Endodermal cell (in vitro differentiated cells): ENCODE measurements at regions not wholly inside any gene's neighbourhood (a gene's known extent, or its start where the extent isn't known, plus 50 kb on each side); places are given as distances from the start of the nearest gene placed in this dataset.

Experiments used
- DNase-seq: peaks from one replicate; pipeline ENCODE4 v3.0.0-alpha.2; 2017
- H3K27ac ChIP-seq: 2 replicates; pipeline ENCODE4 v1.5.1; 2013; ENCODE audit warnings: mild to moderate bottlenecking, low read depth, low read length, moderate library complexity
- H3K27me3 ChIP-seq: 2 replicates; pipeline ENCODE4 v1.6.1; 2013; ENCODE audit warnings: mild to moderate bottlenecking, low read length, moderate library complexity; ENCODE audit not compliant: insufficient read depth, control insufficient read depth, poor library complexity, severe bottlenecking
- H3K36me3 ChIP-seq: 2 replicates; pipeline ENCODE4 v1.7.0; 2013; ENCODE audit warnings: mild to moderate bottlenecking, low read length, moderate library complexity; ENCODE audit not compliant: control insufficient read depth, insufficient read depth
- H3K4me1 ChIP-seq: one replicate; pipeline ENCODE4 v1.7.0; 2013; ENCODE audit warnings: low read length; ENCODE audit not compliant: control insufficient read depth, insufficient read depth
- H3K4me3 ChIP-seq: 2 replicates; pipeline ENCODE4 v1.5.1; 2013; ENCODE audit warnings: mild to moderate bottlenecking, low read length, moderate library complexity
- H3K9ac ChIP-seq: 2 replicates; pipeline ENCODE4 v1.6.1; 2013; ENCODE audit warnings: mild to moderate bottlenecking, low read length, moderate library complexity; ENCODE audit not compliant: poor library complexity, severe bottlenecking; ENCODE audit errors: extremely low read depth
- H3K9me3 ChIP-seq: 2 replicates; pipeline ENCODE4 v1.6.1; 2013; ENCODE audit warnings: mild to moderate bottlenecking, low read length, moderate library complexity; ENCODE audit not compliant: control insufficient read depth
- H3K27ac Mint-ChIP-seq: 2 replicates; pipeline ENCODE4 v1.8.0; 2020; ENCODE audit warnings: mixed read lengths
- H3K27me3 Mint-ChIP-seq: 2 replicates; pipeline ENCODE4 v1.8.0; 2021; ENCODE audit warnings: mild to moderate bottlenecking, mixed read lengths; ENCODE audit not compliant: insufficient read depth
- H3K36me3 Mint-ChIP-seq: 2 replicates; pipeline ENCODE4 v1.8.0; 2020; ENCODE audit warnings: low read depth, mixed read lengths
- H3K4me1 Mint-ChIP-seq: 2 replicates; pipeline ENCODE4 v1.8.0; 2020; ENCODE audit warnings: mixed read lengths
- H3K4me3 Mint-ChIP-seq: 2 replicates; pipeline ENCODE4 v1.8.0; 2020; ENCODE audit warnings: mild to moderate bottlenecking, moderate library complexity, mixed read lengths
- H3K9me3 Mint-ChIP-seq: 2 replicates; pipeline ENCODE4 v1.8.0; 2020; ENCODE audit warnings: mild to moderate bottlenecking, mixed read lengths
- WGBS, 2 experiments: methylation state at CpG; one replicate each; pipeline versions ENCODE4 v1.1.5 to v1.1.7; 2013; ENCODE audit warnings: missing lambda C conversion rate in 2 of 2, mixed read lengths in 1 of 2; ENCODE audit not compliant: insufficient coverage in 1 of 2, insufficient read length in 1 of 2; 5-methylcytosine and 5-hydroxymethylcytosine counted together
- TF ChIP-seq, protein P1 (sequence below): fragments of 200-600 bp; sonication (generic); conservative IDR thresholded peaks from 2 replicates; pipeline ENCODE4 v1.5.0; 2021; ENCODE audit warnings: antibody characterized with exemption, mild to moderate bottlenecking

- TF ChIP-seq, protein P1, sequence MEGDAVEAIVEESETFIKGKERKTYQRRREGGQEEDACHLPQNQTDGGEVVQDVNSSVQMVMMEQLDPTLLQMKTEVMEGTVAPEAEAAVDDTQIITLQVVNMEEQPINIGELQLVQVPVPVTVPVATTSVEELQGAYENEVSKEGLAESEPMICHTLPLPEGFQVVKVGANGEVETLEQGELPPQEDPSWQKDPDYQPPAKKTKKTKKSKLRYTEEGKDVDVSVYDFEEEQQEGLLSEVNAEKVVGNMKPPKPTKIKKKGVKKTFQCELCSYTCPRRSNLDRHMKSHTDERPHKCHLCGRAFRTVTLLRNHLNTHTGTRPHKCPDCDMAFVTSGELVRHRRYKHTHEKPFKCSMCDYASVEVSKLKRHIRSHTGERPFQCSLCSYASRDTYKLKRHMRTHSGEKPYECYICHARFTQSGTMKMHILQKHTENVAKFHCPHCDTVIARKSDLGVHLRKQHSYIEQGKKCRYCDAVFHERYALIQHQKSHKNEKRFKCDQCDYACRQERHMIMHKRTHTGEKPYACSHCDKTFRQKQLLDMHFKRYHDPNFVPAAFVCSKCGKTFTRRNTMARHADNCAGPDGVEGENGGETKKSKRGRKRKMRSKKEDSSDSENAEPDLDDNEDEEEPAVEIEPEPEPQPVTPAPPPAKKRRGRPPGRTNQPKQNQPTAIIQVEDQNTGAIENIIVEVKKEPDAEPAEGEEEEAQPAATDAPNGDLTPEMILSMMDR: no peak
- Histone ChIP-seq H3K4me1 (no peaks in the 10 kb centered on the region), H3K9me3 (no peaks in the 10 kb centered on the region), H3K36me3 (no peaks in the 10 kb centered on the region), H3K4me3 (no peak overlapping the region), H3K27me3 (no peaks in the 10 kb centered on the region), H3K9ac (no peak overlapping the region), H3K27ac (no peak overlapping the region)
- no peak overlapping the region for H3K4me3 Mint-ChIP-seq
- no peaks in the 10 kb centered on the region for H3K4me1 Mint-ChIP-seq
- DNase-seq: no peak
- WGBS, 2 experiments: 83 to 90% methylated on average over 2 to 5 of the region's 6 CpGs
- H3K9me3 Mint-ChIP-seq: peaks cover 7% of the 10 kb centered on the region
- H3K27ac Mint-ChIP-seq: no peak overlapping the region
- H3K27me3 Mint-ChIP-seq: no peaks in the 10 kb centered on the region
- H3K36me3 Mint-ChIP-seq: no peaks in the 10 kb centered on the region
These were observed 184.9 kb downstream of the UBE2E3 start for GRCh38 chr2:181165199-181165868.

DNA sequence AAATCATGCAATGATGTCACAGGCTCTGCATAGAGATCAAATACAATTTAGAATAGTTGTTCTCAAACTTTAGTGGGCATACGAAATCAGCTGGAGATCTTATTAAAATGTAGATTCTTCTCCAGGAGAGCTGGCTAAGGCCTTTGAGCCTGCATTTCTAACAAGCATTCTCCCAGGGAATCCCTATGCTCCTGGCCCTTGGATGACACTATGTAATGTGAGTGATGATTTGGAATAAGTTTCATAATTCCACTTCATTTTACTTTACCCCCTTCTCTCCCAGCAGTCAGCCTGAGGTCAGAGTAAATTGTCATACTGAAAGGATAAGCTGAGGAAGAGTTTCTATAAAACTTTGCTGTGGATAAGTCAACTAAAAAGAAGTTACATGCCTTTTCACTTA, 189.1 kb downstream of the UBE2E3 start:
- no peaks in the 10 kb centered on the region for H3K4me1 ChIP-seq
- no peak for DNase-seq
- no peaks in the 10 kb centered on the region for H3K36me3 ChIP-seq
- Mint-ChIP-seq H3K36me3 (no peaks in the 10 kb centered on the region), H3K27me3 (no peaks in the 10 kb centered on the region), H3K27ac (no peak overlapping the region), H3K4me1 (no peaks in the 10 kb centered on the region), H3K4me3 (no peak overlapping the region), H3K9me3 (peaks cover 7% of the 10 kb centered on the region)
- H3K9ac ChIP-seq: no peak overlapping the region
- no peak overlapping the region for H3K4me3 ChIP-seq
- H3K27me3 ChIP-seq: no peaks in the 10 kb centered on the region
- no peaks in the 10 kb centered on the region for H3K9me3 ChIP-seq
- whole genome bisulfite sequencing, 2 experiments: 50 to 63% methylated on average over 1 of the region's 1 CpG
- TF ChIP-seq, protein P1: no peak
- no peak overlapping the region for H3K27ac ChIP-seq

DNA sequence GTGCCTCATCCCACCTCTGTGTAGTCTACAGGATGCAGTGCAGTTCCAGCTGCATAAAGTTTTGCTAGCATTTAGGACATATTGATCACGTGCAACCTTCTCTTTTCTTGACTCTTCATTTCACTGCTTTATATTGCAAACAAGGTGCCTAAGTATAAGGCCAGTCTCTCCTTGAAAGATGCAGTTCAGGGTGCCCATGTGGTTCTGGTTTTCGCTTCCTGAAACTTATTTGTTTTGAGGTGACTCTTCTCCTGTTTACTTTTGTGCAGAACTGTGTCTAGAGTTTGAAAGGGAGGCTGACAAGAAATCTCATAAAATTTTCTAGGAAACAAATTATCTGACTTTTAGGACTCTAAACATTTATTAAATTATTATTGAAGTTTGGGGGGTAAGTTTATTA, 189.9 kb downstream of the UBE2E3 start:
- Histone ChIP-seq H3K9ac (no peak overlapping the region), H3K9me3 (no peaks in the 10 kb centered on the region), H3K36me3 (no peaks in the 10 kb centered on the region), H3K4me1 (no peaks in the 10 kb centered on the region), H3K4me3 (no peak overlapping the region), H3K27ac (no peak overlapping the region), H3K27me3 (no peaks in the 10 kb centered on the region)
- no peaks in the 10 kb centered on the region for H3K36me3 Mint-ChIP-seq
- H3K4me1 Mint-ChIP-seq: no peaks in the 10 kb centered on the region
- no peak overlapping the region for H3K4me3 Mint-ChIP-seq
- TF ChIP-seq, protein P1: no peak
- peaks cover 7% of the 10 kb centered on the region for H3K9me3 Mint-ChIP-seq
- 63 to 84% methylated on average over 1 to 2 of the region's 2 CpGs for WGBS, 2 experiments
- no peak for DNase-seq
- no peak overlapping the region for H3K27ac Mint-ChIP-seq
- H3K27me3 Mint-ChIP-seq: no peaks in the 10 kb centered on the region
